ENCODE measurements at regions not wholly inside any gene's neighbourhood (a gene's known extent, or its start where the extent isn't known, plus 50 kb on each side); places are given as distances from the start of the nearest gene placed in this dataset.

- intact Hi-C loops (cut with micrococcal nuclease; ENCODE audit: unreplicated experiment): no loop called here
- Histone ChIP-seq H3K36me3 (ENCODE audit: insufficient read depth, low read length, poor library complexity, severe bottlenecking) (no peaks in the 10 kb centered on the region), H3K27ac (ENCODE audit: low read depth, low read length, poor library complexity, severe bottlenecking) (no peak overlapping the region), H3K4me3 (ENCODE audit: low read depth, low read length, poor library complexity, severe bottlenecking) (no peak overlapping the region), H3K9me3 (ENCODE audit: low read depth, low read length, poor library complexity, severe bottlenecking) (no peaks in the 10 kb centered on the region), H3K27me3 (replicated peaks; ENCODE audit: insufficient read depth, low read depth, low read length, poor library complexity) (no peaks in the 10 kb centered on the region), H3K4me1 (ENCODE audit: insufficient read depth, low read length, poor library complexity, severe bottlenecking) (no peaks in the 10 kb centered on the region)
- POLR2A ChIA-PET (ENCODE audit: low non-redundant PET): no interaction called here
- TF ChIP-seq EZH2 (IDR thresholded peaks at IDR 0.05; ENCODE audit: borderline replicate concordance, low read depth, low read length, poor library complexity, severe bottlenecking) (no peak), CTCF (conservative IDR thresholded peaks at IDR 0.05; ENCODE audit: low read depth, low read length) (no peak)
- CTCF ChIA-PET: no interaction called here
- BruUV-seq (replicated peaks): no TSS peak
- no peak for DNase-seq (ENCODE audit: low spot score)
Measured at GRCh38 chr10:78295242-78295641, 261.6 kb downstream of the RPS24 start.

GRCh38 chr10:78296785-78297184 lies 263.1 kb downstream of the RPS24 start:
- no peaks in the 10 kb centered on the region for H3K4me1 ChIP-seq (ENCODE audit: insufficient read depth, low read length, poor library complexity, severe bottlenecking)
- DNase-seq (ENCODE audit: low spot score): no peak
- H3K9me3 ChIP-seq (ENCODE audit: low read depth, low read length, poor library complexity, severe bottlenecking): no peaks in the 10 kb centered on the region
- ChIA-PET POLR2A (ENCODE audit: low non-redundant PET) (no interaction called here), CTCF (no interaction called here)
- BruUV-seq (replicated peaks): no TSS peak
- no peaks in the 10 kb centered on the region for H3K27me3 ChIP-seq (replicated peaks; ENCODE audit: insufficient read depth, low read depth, low read length, poor library complexity)
- no peaks in the 10 kb centered on the region for H3K36me3 ChIP-seq (ENCODE audit: insufficient read depth, low read length, poor library complexity, severe bottlenecking)
- H3K4me3 ChIP-seq (ENCODE audit: low read depth, low read length, poor library complexity, severe bottlenecking): no peak overlapping the region
- intact Hi-C loops (cut with micrococcal nuclease; ENCODE audit: unreplicated experiment): no loop called here
- H3K27ac ChIP-seq (ENCODE audit: low read depth, low read length, poor library complexity, severe bottlenecking): no peak overlapping the region
- TF ChIP-seq CTCF (conservative IDR thresholded peaks at IDR 0.05; ENCODE audit: low read depth, low read length) (no peak), EZH2 (IDR thresholded peaks at IDR 0.05; ENCODE audit: borderline replicate concordance, low read depth, low read length, poor library complexity, severe bottlenecking) (no peak)

GRCh38 chr10:78297997-78298396 lies 264.3 kb downstream of the RPS24 start:
- no peak overlapping the region for H3K27ac ChIP-seq (ENCODE audit: low read depth, low read length, poor library complexity, severe bottlenecking)
- POLR2A ChIA-PET (ENCODE audit: low non-redundant PET): no interaction called here
- no peak overlapping the region for H3K4me3 ChIP-seq (ENCODE audit: low read depth, low read length, poor library complexity, severe bottlenecking)
- BruUV-seq (replicated peaks): no TSS peak
- H3K4me1 ChIP-seq (ENCODE audit: insufficient read depth, low read length, poor library complexity, severe bottlenecking): peaks cover 7% of the 10 kb centered on the region
- CTCF ChIA-PET: interaction anchor here (0.6 kb wide), 1 partner anchor 71 kb away, joined by 17 read pairs; no protein-coding TSS in a partner anchor
- H3K36me3 ChIP-seq (ENCODE audit: insufficient read depth, low read length, poor library complexity, severe bottlenecking): no peaks in the 10 kb centered on the region
- H3K9me3 ChIP-seq (ENCODE audit: low read depth, low read length, poor library complexity, severe bottlenecking): no peaks in the 10 kb centered on the region
- TF ChIP-seq EZH2 (IDR thresholded peaks at IDR 0.05; ENCODE audit: borderline replicate concordance, low read depth, low read length, poor library complexity, severe bottlenecking): no peak
- TF ChIP-seq CTCF (conservative IDR thresholded peaks at IDR 0.05; ENCODE audit: low read depth, low read length): no peak
- H3K27me3 ChIP-seq (replicated peaks; ENCODE audit: insufficient read depth, low read depth, low read length, poor library complexity): no peaks in the 10 kb centered on the region
- DNase-seq (ENCODE audit: low spot score): no peak
- intact Hi-C loops (cut with micrococcal nuclease; ENCODE audit: unreplicated experiment): no loop called here
